Nephron (organoid): ENCODE measurements at regions not wholly inside any gene's neighbourhood (a gene's known extent, or its start where the extent isn't known, plus 50 kb on each side); places are given as distances from the start of the nearest gene placed in this dataset.

Experiments used
- H3K27ac Mint-ChIP-seq, 3 experiments: 2 replicates each; pipeline ENCODE4 v1.8.0; 2020; ENCODE audit warnings: mixed read lengths in 3 of 3, mild to moderate bottlenecking in 2 of 3, moderate library complexity in 1 of 3
- H3K27me3 Mint-ChIP-seq: 2 replicates; pipeline ENCODE4 v1.8.0; 2021; ENCODE audit warnings: low read depth, mild to moderate bottlenecking, moderate library complexity, mixed read lengths
- H3K36me3 Mint-ChIP-seq: 2 replicates; pipeline ENCODE4 v1.8.0; 2020; ENCODE audit warnings: low read depth, mixed read lengths
- H3K4me1 Mint-ChIP-seq: 2 replicates; pipeline ENCODE4 v1.8.0; 2020; ENCODE audit warnings: mixed read lengths
- H3K4me3 Mint-ChIP-seq, 3 experiments: 2 replicates each; pipeline ENCODE4 v1.8.0; 2020; ENCODE audit warnings: mild to moderate bottlenecking in 3 of 3, mixed read lengths in 3 of 3, moderate library complexity in 2 of 3
- H3K9me3 Mint-ChIP-seq: 2 replicates; pipeline ENCODE4 v1.8.0; 2020; ENCODE audit warnings: mixed read lengths
- TF ChIP-seq, protein P1 (sequence below), 3 experiments: fragments of 200-600 bp; sonication (generic); IDR thresholded peaks; one replicate each; pipeline ENCODE4 v1.5.0; 2021; ENCODE audit warnings: antibody characterized with exemption in 3 of 3; ENCODE audit not compliant: unreplicated experiment in 3 of 3

DNA sequence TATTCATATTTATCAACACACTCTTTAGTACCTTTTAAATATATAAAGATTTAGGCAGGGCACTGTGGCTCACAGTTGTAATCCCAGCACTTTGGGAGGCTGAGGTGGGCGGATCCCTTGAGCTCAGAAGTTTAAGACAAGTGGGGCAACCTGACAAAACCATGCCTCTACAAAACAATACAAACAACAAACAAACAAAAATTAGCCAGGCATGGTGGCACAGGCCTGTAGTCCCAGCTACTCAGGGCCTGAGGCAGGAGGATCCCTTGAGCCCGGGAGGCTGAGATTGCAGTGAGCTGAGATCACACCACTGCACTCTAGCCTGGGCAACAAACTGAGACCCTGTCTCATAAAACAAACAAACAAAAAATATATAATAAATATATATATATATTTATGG, 1748.3 kb upstream of the PCDH20 start:
- TF ChIP-seq, protein P1, sequence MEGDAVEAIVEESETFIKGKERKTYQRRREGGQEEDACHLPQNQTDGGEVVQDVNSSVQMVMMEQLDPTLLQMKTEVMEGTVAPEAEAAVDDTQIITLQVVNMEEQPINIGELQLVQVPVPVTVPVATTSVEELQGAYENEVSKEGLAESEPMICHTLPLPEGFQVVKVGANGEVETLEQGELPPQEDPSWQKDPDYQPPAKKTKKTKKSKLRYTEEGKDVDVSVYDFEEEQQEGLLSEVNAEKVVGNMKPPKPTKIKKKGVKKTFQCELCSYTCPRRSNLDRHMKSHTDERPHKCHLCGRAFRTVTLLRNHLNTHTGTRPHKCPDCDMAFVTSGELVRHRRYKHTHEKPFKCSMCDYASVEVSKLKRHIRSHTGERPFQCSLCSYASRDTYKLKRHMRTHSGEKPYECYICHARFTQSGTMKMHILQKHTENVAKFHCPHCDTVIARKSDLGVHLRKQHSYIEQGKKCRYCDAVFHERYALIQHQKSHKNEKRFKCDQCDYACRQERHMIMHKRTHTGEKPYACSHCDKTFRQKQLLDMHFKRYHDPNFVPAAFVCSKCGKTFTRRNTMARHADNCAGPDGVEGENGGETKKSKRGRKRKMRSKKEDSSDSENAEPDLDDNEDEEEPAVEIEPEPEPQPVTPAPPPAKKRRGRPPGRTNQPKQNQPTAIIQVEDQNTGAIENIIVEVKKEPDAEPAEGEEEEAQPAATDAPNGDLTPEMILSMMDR (IDR thresholded peaks at IDR 0.05; ENCODE audit: unreplicated experiment in 3 of 3): no peak
- no peak overlapping the region for H3K27ac Mint-ChIP-seq
- no peaks in the 10 kb centered on the region for H3K9me3 Mint-ChIP-seq
- no peaks in the 10 kb centered on the region for H3K36me3 Mint-ChIP-seq
- no peaks in the 10 kb centered on the region for H3K27me3 Mint-ChIP-seq
- no peaks in the 10 kb centered on the region for H3K4me1 Mint-ChIP-seq
- no peak overlapping the region for H3K4me3 Mint-ChIP-seq

DNA sequence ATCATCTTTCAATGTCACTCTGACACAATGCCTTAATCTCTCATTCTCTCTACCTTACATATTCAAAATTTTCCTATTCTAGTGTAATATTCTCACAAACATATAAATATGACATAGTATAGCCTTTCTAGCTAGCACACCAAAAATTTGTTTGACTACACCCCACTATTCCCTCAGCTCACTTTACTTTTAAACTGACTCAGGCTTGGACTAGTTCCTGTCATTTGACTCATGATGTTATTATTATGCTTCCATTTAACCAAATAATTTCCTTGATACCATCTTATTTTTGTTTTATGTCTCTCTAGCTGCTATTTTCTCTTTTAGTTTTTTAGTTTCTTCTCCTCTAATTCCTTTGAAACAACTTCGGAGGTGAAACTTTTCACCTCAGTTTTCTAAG, 1745.6 kb upstream of the PCDH20 start:
- Mint-ChIP-seq H3K9me3 (no peaks in the 10 kb centered on the region), H3K36me3 (no peaks in the 10 kb centered on the region), H3K27me3 (no peaks in the 10 kb centered on the region), H3K27ac (no peak overlapping the region), H3K4me3 (no peak overlapping the region), H3K4me1 (no peaks in the 10 kb centered on the region)
- TF ChIP-seq, protein P1 (IDR thresholded peaks at IDR 0.05; ENCODE audit: unreplicated experiment in 3 of 3): no peak

DNA sequence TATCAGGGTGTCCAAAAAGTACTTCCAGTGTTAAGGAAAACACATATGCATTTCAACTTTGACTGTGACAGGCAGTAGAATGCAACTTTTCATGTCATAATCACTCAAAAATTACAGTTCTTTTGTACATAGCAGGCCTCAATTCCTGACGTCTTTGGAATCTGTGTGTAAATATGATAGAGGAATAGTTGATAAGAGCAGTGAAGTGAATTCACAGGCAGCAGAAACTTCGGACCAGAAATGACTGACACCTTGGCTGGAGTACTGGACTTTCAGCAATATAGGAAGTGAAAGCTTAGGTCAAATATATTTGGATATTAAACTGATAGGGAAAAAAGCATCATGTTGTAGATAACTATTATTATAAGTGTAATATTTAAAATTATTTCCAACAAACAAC, 1741.2 kb upstream of the PCDH20 start:
- Mint-ChIP-seq H3K9me3 (no peaks in the 10 kb centered on the region), H3K27me3 (no peaks in the 10 kb centered on the region), H3K36me3 (no peaks in the 10 kb centered on the region), H3K27ac (no peak overlapping the region), H3K4me1 (no peaks in the 10 kb centered on the region), H3K4me3 (no peak overlapping the region)
- TF ChIP-seq, protein P1 (IDR thresholded peaks at IDR 0.05; ENCODE audit: unreplicated experiment in 3 of 3): no peak

- Mint-ChIP-seq H3K27me3 (no peaks in the 10 kb centered on the region), H3K27ac (no peak overlapping the region), H3K4me1 (no peaks in the 10 kb centered on the region), H3K36me3 (no peaks in the 10 kb centered on the region), H3K9me3 (peaks cover 9% of the 10 kb centered on the region), H3K4me3 (no peak overlapping the region)
- TF ChIP-seq, protein P1 (IDR thresholded peaks at IDR 0.05; ENCODE audit: unreplicated experiment in 3 of 3): no peak
These were observed 1733.7 kb upstream of the PCDH20 start for GRCh38 chr13:63149375-63149774.

- no peak overlapping the region for H3K27ac Mint-ChIP-seq
- TF ChIP-seq, protein P1 (IDR thresholded peaks at IDR 0.05; ENCODE audit: unreplicated experiment in 3 of 3): no peak
- H3K9me3 Mint-ChIP-seq: peaks cover 3% of the 10 kb centered on the region
- no peak overlapping the region for H3K4me3 Mint-ChIP-seq
- H3K36me3 Mint-ChIP-seq: no peaks in the 10 kb centered on the region
- H3K4me1 Mint-ChIP-seq: no peaks in the 10 kb centered on the region
- no peaks in the 10 kb centered on the region for H3K27me3 Mint-ChIP-seq
These were observed 1723.6 kb upstream of the PCDH20 start for GRCh38 chr13:63139277-63139676.

DNA sequence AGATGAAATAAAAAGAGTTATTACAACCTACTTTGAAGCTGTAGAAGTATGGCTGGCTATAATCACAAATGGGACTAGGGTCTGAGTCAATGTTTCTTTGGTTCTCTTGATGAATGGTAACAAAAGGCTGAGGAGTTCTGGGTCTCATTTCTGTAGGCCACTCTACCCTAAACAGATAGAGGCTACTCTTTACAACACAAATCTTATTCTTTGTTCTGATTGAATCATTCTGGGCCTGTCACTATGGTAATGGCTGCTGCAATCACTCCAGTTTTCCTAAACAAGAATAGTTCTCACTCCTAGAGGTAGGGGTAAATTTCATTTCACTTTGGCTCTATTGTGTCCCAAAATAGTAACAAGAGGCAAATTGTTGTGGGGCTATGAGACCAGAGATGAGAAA, 1714.3 kb upstream of the PCDH20 start:
- Mint-ChIP-seq H3K4me3 (no peak overlapping the region), H3K27me3 (peaks cover 1% of the 10 kb centered on the region), H3K4me1 (peaks cover 2% of the 10 kb centered on the region), H3K9me3 (no peaks in the 10 kb centered on the region), H3K27ac (no peak overlapping the region), H3K36me3 (no peaks in the 10 kb centered on the region)
- TF ChIP-seq, protein P1 (IDR thresholded peaks at IDR 0.05; ENCODE audit: unreplicated experiment in 3 of 3): no peak
